Glutamatergic neuron (in vitro differentiated cells): ENCODE measurements at regions not wholly inside any gene's neighbourhood (a gene's known extent, or its start where the extent isn't known, plus 50 kb on each side); places are given as distances from the start of the nearest gene placed in this dataset.
A peak's percentile ranks its signal among the peaks of the same experiment; 100 is the strongest.

ENCODE experiments used
- DNase-seq: peaks from one replicate; pipeline ENCODE4 v3.0.0; 2022
- H3K27ac Mint-ChIP-seq: one replicate; pipeline ENCODE4 v1.8.0; 2020; ENCODE audit warnings: mild to moderate bottlenecking, mixed read lengths, inconsistent platforms; ENCODE audit not compliant: unreplicated experiment
- H3K27me3 Mint-ChIP-seq: one replicate; pipeline ENCODE4 v1.8.0; 2020; ENCODE audit warnings: mild to moderate bottlenecking, moderate library complexity, mixed read lengths, inconsistent platforms; ENCODE audit not compliant: unreplicated experiment
- H3K36me3 Mint-ChIP-seq: one replicate; pipeline ENCODE4 v1.8.0; 2020; ENCODE audit warnings: mild to moderate bottlenecking, mixed read lengths, inconsistent platforms; ENCODE audit not compliant: unreplicated experiment
- H3K4me1 Mint-ChIP-seq: one replicate; pipeline ENCODE4 v1.8.0; 2020; ENCODE audit warnings: mild to moderate bottlenecking, low read depth, mixed read lengths, inconsistent platforms; ENCODE audit not compliant: unreplicated experiment
- H3K4me3 Mint-ChIP-seq: one replicate; pipeline ENCODE4 v1.8.0; 2020; ENCODE audit warnings: mild to moderate bottlenecking, mixed read lengths, inconsistent platforms; ENCODE audit not compliant: unreplicated experiment
- H3K9me3 Mint-ChIP-seq: one replicate; pipeline ENCODE4 v1.8.0; 2020; ENCODE audit warnings: mild to moderate bottlenecking, moderate library complexity, mixed read lengths, inconsistent platforms; ENCODE audit not compliant: unreplicated experiment
- CTCF ChIP-seq: fragments of 200-600 bp; sonication (generic); IDR thresholded peaks from one replicate; pipeline ENCODE4 v1.5.0; 2021; ENCODE audit not compliant: partially characterized antibody, unreplicated experiment

- Mint-ChIP-seq H3K27me3 (no peaks in the 10 kb centered on the region), H3K4me1 (no peaks in the 10 kb centered on the region), H3K4me3 (no peak overlapping the region), H3K27ac (no peak overlapping the region), H3K9me3 (no peaks in the 10 kb centered on the region), H3K36me3 (no peaks in the 10 kb centered on the region)
- TF ChIP-seq CTCF, result peak; percentile 79
- DNase-seq, result no peak
Measured at GRCh38 chr3:166013073-166013679, 176.0 kb upstream of the BCHE start.

GRCh38 chr3:166011771-166012170 lies 174.5 kb upstream of the BCHE start:
- no peak overlapping the region for H3K4me3 Mint-ChIP-seq
- H3K27me3 Mint-ChIP-seq, result no peaks in the 10 kb centered on the region
- no peaks in the 10 kb centered on the region for H3K9me3 Mint-ChIP-seq
- DNase-seq, result no peak
- no peaks in the 10 kb centered on the region for H3K4me1 Mint-ChIP-seq
- no peak for TF ChIP-seq CTCF
- no peaks in the 10 kb centered on the region for H3K36me3 Mint-ChIP-seq
- H3K27ac Mint-ChIP-seq, result no peak overlapping the region

- Mint-ChIP-seq H3K27ac (no peak overlapping the region), H3K27me3 (no peaks in the 10 kb centered on the region), H3K9me3 (no peaks in the 10 kb centered on the region), H3K4me1 (no peaks in the 10 kb centered on the region), H3K36me3 (no peaks in the 10 kb centered on the region), H3K4me3 (no peak overlapping the region)
- DNase-seq, result no peak
- no peak for TF ChIP-seq CTCF
Measured at GRCh38 chr3:166005126-166005525, 167.9 kb upstream of the BCHE start.

- no peaks in the 10 kb centered on the region for H3K4me1 Mint-ChIP-seq
- no peaks in the 10 kb centered on the region for H3K27me3 Mint-ChIP-seq
- H3K4me3 Mint-ChIP-seq, result no peak overlapping the region
- no peaks in the 10 kb centered on the region for H3K9me3 Mint-ChIP-seq
- no peaks in the 10 kb centered on the region for H3K36me3 Mint-ChIP-seq
- no peak for TF ChIP-seq CTCF
- no peak overlapping the region for H3K27ac Mint-ChIP-seq
- no peak for DNase-seq
Measured at GRCh38 chr3:165994293-165994692, 157.1 kb upstream of the BCHE start.

GRCh38 chr3:165984589-165984988 lies 147.4 kb upstream of the BCHE start:
- no peak overlapping the region for H3K27ac Mint-ChIP-seq

More at GRCh38 chr3:165984589-165984988, 147.4 kb upstream of the BCHE start:
- H3K4me1 Mint-ChIP-seq, result no peaks in the 10 kb centered on the region
- DNase-seq, result no peak
- no peak for TF ChIP-seq CTCF
- no peak overlapping the region for H3K4me3 Mint-ChIP-seq
- no peaks in the 10 kb centered on the region for H3K27me3 Mint-ChIP-seq
- H3K9me3 Mint-ChIP-seq, result no peaks in the 10 kb centered on the region
- H3K36me3 Mint-ChIP-seq, result no peaks in the 10 kb centered on the region
